HG03378 (cell line): ENCODE measurements at regions not wholly inside any gene's neighbourhood (a gene's known extent, or its start where the extent isn't known, plus 50 kb on each side); places are given as distances from the start of the nearest gene placed in this dataset.

ENCODE experiments used
- ATAC-seq: cut with Tn5 transposase; IDR thresholded peaks from one replicate; pipeline ENCODE4 v1.9.1; 2021; ENCODE audit warnings: mild to moderate bottlenecking, moderate library complexity; ENCODE audit not compliant: unreplicated experiment

- ATAC-seq: no peak
These were observed 165.8 kb downstream of the INHBA start for GRCh38 chr7:41536873-41537665.

- no peak for ATAC-seq
These were observed 166.6 kb downstream of the INHBA start for GRCh38 chr7:41536122-41536872.

- ATAC-seq: no peak
These were observed 173.1 kb downstream of the INHBA start for GRCh38 chr7:41529831-41530230.

- no peak for ATAC-seq
These were observed 178.0 kb downstream of the INHBA start for GRCh38 chr7:41524876-41525275.

GRCh38 chr7:41520445-41520844 is 182.4 kb downstream of the INHBA start:
- no peak for ATAC-seq

GRCh38 chr7:41517771-41518170 is 185.1 kb downstream of the INHBA start:
- no peak for ATAC-seq

- ATAC-seq: no peak
These were observed 194.1 kb downstream of the INHBA start for GRCh38 chr7:41508755-41509154.

- ATAC-seq: no peak
These were observed 195.1 kb downstream of the INHBA start for GRCh38 chr7:41507686-41508268.

GRCh38 chr7:41504214-41504980 is 198.5 kb downstream of the INHBA start:
- ATAC-seq: no peak

- ATAC-seq: no peak
These were observed 199.5 kb downstream of the INHBA start for GRCh38 chr7:41503438-41503837.

GRCh38 chr7:41501466-41501865 is 201.4 kb downstream of the INHBA start:
- no peak for ATAC-seq

- no peak for ATAC-seq
These were observed 201.9 kb downstream of the INHBA start for GRCh38 chr7:41501006-41501405.

- ATAC-seq: no peak
These were observed 210.3 kb downstream of the INHBA start for GRCh38 chr7:41492603-41493002.

- ATAC-seq: no peak
These were observed 210.9 kb downstream of the INHBA start for GRCh38 chr7:41491883-41492471.

- ATAC-seq: no peak
These were observed 211.6 kb downstream of the INHBA start for GRCh38 chr7:41491308-41491707.

GRCh38 chr7:41489885-41490284 is 213.0 kb downstream of the INHBA start:
- ATAC-seq: no peak

- no peak for ATAC-seq
These were observed 215.5 kb downstream of the INHBA start for GRCh38 chr7:41487229-41487940.

- ATAC-seq: no peak
These were observed 221.5 kb downstream of the INHBA start for GRCh38 chr7:41481353-41481752.

GRCh38 chr7:41478187-41478586 is 224.7 kb downstream of the INHBA start:
- ATAC-seq: no peak

GRCh38 chr7:41476460-41476803 is 226.5 kb downstream of the INHBA start:
- peak; percentile 65 for ATAC-seq
